AG04449 (cell line): ENCODE measurements at regions not wholly inside any gene's neighbourhood (a gene's known extent, or its start where the extent isn't known, plus 50 kb on each side); places are given as distances from the start of the nearest gene placed in this dataset.

Experiments
- CTCF ChIA-PET: fragments of 350-600 bp; formaldehyde crosslinking; extraction: SDS; loops from one replicate; lab custom pipeline; 2021; ENCODE audit warnings: antibody characterized with exemption; lab: Yijun Ruan, JAX
- POLR2A ChIA-PET: fragments of 400-600, 350-600 bp; formaldehyde crosslinking; extraction: SDS; loops from one replicate; lab custom pipeline; 2020; ENCODE audit warnings: antibody characterized with exemption, inconsistent platforms; lab: Yijun Ruan, JAX
- DNase-seq: peaks from one replicate; pipeline ENCODE4 v3.0.0-alpha.2; 2010; ENCODE audit warnings: low read depth, low spot score
- H3K4me3 ChIP-seq: 2 replicates; pipeline ENCODE4 v1.5.1; 2011; ENCODE audit warnings: low read depth, mild to moderate bottlenecking, control low read depth, low read length
- TF ChIP-seq, protein P1 (sequence below): IDR thresholded peaks from one replicate; pipeline ENCODE4 v1.5.1; 2011; ENCODE audit warnings: mild to moderate bottlenecking, moderate library complexity, low read length, control low read depth, inconsistent platforms; ENCODE audit not compliant: insufficient read depth; ENCODE audit errors: missing control alignments

DNA sequence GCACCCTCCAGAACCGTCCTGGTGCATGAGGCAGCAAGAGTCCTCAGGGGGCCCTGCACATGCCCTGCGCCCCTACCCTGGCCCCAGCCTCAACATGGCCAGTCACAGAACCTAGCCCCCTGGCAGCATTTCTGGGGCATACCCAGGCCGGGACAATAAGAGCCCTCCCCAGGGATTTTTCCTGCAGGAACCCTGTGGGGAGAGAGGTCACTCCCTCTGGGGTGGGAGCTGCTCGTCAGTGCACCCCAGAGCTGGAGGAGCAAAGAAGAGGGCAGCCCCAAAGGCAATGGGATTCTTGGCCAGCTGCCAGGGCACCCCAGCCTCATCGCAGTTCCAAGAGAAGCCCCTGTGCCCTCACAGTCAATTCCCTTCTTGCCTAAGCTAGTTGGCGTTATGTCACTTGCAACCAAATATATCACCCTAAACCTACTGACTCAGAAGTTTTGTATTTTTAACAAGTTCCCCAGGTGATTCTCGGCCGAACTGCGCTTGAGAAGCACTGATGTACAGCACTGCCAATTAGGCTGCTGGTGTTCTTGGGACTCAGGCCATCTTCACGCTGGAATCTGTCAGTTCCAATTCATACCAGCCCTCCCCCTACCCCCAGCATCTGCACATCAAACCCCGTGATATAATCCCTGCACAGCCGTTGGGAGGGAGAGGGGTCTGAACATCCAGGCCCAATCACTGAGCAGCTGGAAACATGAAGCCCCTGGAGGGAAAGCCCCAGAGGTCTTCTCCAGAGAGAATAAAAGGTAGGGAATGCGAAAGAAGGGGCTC is 87.5 kb upstream of the PRR20G start:
- DNase-seq, result no peak
- H3K4me3 ChIP-seq, result no peak overlapping the region
- CTCF ChIA-PET, result interaction anchor here (1.9 kb wide), 1 partner anchor 15 kb away, joined by 6 read pairs; no protein-coding TSS in a partner anchor
- POLR2A ChIA-PET, result no interaction called here
- TF ChIP-seq, protein P1, sequence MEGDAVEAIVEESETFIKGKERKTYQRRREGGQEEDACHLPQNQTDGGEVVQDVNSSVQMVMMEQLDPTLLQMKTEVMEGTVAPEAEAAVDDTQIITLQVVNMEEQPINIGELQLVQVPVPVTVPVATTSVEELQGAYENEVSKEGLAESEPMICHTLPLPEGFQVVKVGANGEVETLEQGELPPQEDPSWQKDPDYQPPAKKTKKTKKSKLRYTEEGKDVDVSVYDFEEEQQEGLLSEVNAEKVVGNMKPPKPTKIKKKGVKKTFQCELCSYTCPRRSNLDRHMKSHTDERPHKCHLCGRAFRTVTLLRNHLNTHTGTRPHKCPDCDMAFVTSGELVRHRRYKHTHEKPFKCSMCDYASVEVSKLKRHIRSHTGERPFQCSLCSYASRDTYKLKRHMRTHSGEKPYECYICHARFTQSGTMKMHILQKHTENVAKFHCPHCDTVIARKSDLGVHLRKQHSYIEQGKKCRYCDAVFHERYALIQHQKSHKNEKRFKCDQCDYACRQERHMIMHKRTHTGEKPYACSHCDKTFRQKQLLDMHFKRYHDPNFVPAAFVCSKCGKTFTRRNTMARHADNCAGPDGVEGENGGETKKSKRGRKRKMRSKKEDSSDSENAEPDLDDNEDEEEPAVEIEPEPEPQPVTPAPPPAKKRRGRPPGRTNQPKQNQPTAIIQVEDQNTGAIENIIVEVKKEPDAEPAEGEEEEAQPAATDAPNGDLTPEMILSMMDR, result no peak

DNA sequence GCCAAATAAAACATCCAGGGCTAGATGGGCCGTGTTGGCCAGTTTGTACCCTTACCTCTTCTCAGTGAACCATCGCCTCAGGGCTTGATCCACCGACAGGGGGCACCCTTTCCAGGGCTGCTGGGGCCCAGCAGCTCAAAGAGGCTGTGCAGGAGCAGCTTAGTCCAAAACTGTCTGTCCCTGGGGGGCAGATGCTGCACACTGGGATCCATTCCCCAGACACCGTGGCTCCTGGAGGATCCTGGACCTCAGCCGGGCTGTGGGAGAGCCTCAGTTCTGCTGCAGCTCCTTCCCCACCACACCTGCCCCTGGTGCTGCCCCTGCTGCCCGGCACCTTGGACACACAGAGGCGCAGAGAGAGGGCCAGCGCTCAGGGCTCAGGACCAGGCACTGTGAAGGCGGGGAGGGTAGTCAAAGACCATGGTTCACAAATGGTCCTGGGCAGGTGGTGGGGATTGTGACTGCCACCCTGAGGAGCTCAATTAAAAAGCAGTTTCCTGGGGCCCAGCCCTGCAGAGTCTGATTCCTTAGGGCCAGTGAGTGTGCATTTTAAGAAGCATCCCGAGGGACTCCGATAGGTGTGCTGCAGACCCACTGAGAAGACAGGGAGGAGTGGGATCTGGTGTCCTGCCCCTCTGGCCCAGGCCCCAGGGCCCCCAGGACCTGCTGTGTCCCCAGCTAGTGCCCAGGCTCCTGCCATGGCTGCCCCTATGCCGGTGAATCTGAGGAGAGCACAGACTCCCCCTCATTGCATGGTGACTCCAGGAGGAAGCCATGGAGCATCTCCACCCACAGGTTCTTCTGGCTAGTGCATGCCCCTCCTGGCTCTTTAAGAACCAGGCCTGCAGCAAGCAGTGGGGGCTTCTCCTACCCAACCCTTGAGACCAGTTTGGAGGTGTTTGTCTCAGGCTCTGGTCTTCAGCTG is 86.5 kb upstream of the PRR20G start:
- TF ChIP-seq, protein P1, result no peak
- POLR2A ChIA-PET, result no interaction called here
- DNase-seq, result no peak
- CTCF ChIA-PET, result interaction anchor here (0.8 to 1.9 kb wide), 3 partner anchors 12 to 174 kb away, joined by 3 to 6 read pairs (median 4); no protein-coding TSS in a partner anchor
- H3K4me3 ChIP-seq, result no peak overlapping the region

DNA sequence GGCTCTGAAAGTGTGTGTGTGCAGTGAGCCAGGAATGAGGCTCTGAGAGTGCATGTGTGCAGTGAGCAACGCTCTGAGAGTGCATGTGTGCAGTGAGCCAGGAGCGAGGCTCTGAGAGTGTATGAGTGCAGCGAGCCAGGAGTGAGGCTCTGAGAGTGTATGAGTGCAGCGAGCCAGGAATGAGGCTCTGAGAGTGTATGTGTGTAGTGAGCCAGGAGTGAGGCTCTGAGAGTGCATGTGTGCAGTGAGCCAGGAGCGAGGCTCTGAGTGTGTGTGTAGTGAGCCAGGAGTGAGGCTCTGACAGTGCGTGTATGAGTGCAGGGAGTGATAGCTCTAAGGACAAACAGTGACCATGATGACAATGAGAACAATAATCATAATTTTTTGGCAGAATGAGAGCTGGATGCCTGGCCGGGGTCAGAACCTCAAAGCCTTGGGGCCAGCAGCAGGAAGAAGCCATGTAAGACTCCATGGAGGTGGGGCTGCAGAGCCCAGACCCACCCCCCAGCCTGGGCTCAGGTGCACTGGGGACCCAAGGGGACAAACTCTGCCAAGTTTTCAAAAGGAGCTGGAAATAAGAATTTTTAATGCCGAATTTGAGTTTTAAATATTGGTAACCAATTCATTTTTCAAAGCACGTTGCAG is 85.7 kb upstream of the PRR20G start:
- POLR2A ChIA-PET, result no interaction called here
- H3K4me3 ChIP-seq, result no peak overlapping the region
- CTCF ChIA-PET, result interaction anchor here (0.8 to 1.9 kb wide), 3 partner anchors 11 to 175 kb away, joined by 3 to 6 read pairs (median 4); no protein-coding TSS in a partner anchor
- TF ChIP-seq, protein P1, result no peak
- DNase-seq, result no peak

DNA sequence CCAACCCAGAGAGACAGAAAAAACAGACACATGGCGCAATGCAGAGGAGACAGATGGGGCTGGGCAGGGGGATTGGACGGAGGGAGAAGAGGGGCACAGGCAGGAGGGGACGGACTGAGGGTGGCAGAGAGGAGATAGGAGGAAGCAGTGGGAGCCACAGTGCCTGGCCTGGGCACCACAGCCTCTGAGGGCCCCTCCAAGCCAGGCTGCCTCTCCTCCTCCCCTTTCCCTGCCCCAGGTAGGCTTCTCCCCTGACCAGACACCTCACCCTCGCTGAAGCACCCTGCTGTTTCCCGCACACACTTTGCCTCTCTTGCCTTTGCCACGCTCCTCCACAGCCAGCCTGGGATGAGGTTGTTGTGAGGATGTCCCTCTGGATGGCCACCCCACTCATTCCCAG is 84.0 kb upstream of the PRR20G start:
- TF ChIP-seq, protein P1, result no peak
- no peak overlapping the region for H3K4me3 ChIP-seq
- DNase-seq, result no peak
- ChIA-PET POLR2A (no interaction called here), CTCF (no interaction called here)

DNA sequence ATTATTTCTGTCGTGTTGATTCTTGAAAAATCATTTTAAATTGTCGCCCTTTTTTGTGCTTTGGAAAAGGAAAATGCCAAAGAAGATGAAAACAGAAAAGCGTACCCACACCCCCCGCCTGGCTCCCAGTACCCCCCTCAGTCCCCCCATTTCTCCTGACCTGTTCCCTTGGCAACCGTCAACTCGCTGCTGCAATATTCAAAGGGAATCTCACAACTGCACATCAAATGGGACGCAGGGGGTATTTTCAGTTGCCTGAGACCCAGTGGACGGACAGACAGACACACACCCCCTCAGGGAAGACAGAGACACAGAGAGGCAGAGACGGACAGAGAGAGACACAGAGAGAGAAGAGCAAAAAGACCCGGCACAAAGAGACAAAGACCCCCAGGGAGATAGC is 83.5 kb upstream of the PRR20G start:
- no peak overlapping the region for H3K4me3 ChIP-seq
- POLR2A ChIA-PET, result no interaction called here
- TF ChIP-seq, protein P1, result no peak
- DNase-seq, result no peak
- CTCF ChIA-PET, result no interaction called here
